ENCODE measurements at regions not wholly inside any gene's neighbourhood (a gene's known extent, or its start where the extent isn't known, plus 50 kb on each side); places are given as distances from the start of the nearest gene placed in this dataset.
A peak's percentile ranks its signal among the peaks of the same experiment; 100 is the strongest.

GRCh38 chr13:44063881-44064280, 184.2 kb downstream of the LACC1 start:
- Histone ChIP-seq H3K27me3 (ENCODE audit: control insufficient read depth, insufficient read depth, low read length) (peaks cover 2% of the 10 kb centered on the region), H2AFZ (ENCODE audit: low read length) (no peak overlapping the region), H3K4me2 (ENCODE audit: extremely low read depth, insufficient read depth, low read length) (no peak overlapping the region), H3K79me2 (ENCODE audit: control insufficient read depth, insufficient read depth, low read length) (no peaks in the 10 kb centered on the region), H3K36me3 (ENCODE audit: control insufficient read depth, insufficient read depth, low read length) (no peaks in the 10 kb centered on the region), H3K4me1 (ENCODE audit: control insufficient read depth, extremely low read depth, insufficient read depth, low read length) (peaks cover 5% of the 10 kb centered on the region), H3K27ac (ENCODE audit: insufficient read depth, low read length) (no peak overlapping the region), H4K20me1 (ENCODE audit: control insufficient read depth, extremely low read depth, insufficient read depth, low read length) (no peaks in the 10 kb centered on the region), H3K9ac (ENCODE audit: insufficient read depth, low read length) (no peak overlapping the region), H3K9me3 (ENCODE audit: control insufficient read depth, insufficient read depth, low read depth, low read length) (no peaks in the 10 kb centered on the region), H3K4me3 (replicated peaks in 1 of 4; ENCODE audit: control extremely low read depth in 1 of 4, insufficient read depth in 1 of 4, low read depth in 3 of 4, low read length in 4 of 4) (no peak overlapping the region)
- no peak for DNase-seq (ENCODE audit: low read depth in 2 of 2)
- no peak for TF ChIP-seq EZH2 (IDR thresholded peaks at IDR 0.05; ENCODE audit: low read length, missing control alignments)

GRCh38 chr13:44064357-44064756, 184.7 kb downstream of the LACC1 start:
- H4K20me1 ChIP-seq (ENCODE audit: control insufficient read depth, extremely low read depth, insufficient read depth, low read length): no peaks in the 10 kb centered on the region
- H3K9ac ChIP-seq (ENCODE audit: insufficient read depth, low read length): no peak overlapping the region
- H3K4me3 ChIP-seq (replicated peaks in 1 of 4; ENCODE audit: control extremely low read depth in 1 of 4, insufficient read depth in 1 of 4, low read depth in 3 of 4, low read length in 4 of 4): no peak overlapping the region
- H2AFZ ChIP-seq (ENCODE audit: low read length): no peak overlapping the region
- no peaks in the 10 kb centered on the region for H3K36me3 ChIP-seq (ENCODE audit: control insufficient read depth, insufficient read depth, low read length)
- TF ChIP-seq EZH2 (IDR thresholded peaks at IDR 0.05; ENCODE audit: low read length, missing control alignments): no peak
- no peak for TF ChIP-seq CTCF (conservative IDR thresholded peaks at IDR 0.05 in 1 of 2, IDR thresholded peaks at IDR 0.05 in 1 of 2; ENCODE audit: low read depth in 1 of 2, low read length in 2 of 2)
- no peak for DNase-seq (ENCODE audit: low read depth in 2 of 2)
- peaks cover under 1% of the 10 kb centered on the region for H3K27me3 ChIP-seq (ENCODE audit: control insufficient read depth, insufficient read depth, low read length)
- no peak overlapping the region for H3K4me2 ChIP-seq (ENCODE audit: extremely low read depth, insufficient read depth, low read length)
- no peaks in the 10 kb centered on the region for H3K9me3 ChIP-seq (ENCODE audit: control insufficient read depth, insufficient read depth, low read depth, low read length)
- no peaks in the 10 kb centered on the region for H3K79me2 ChIP-seq (ENCODE audit: control insufficient read depth, insufficient read depth, low read length)
- no peak overlapping the region for H3K27ac ChIP-seq (ENCODE audit: insufficient read depth, low read length)
- peaks cover 7% of the 10 kb centered on the region for H3K4me1 ChIP-seq (ENCODE audit: control insufficient read depth, extremely low read depth, insufficient read depth, low read length)

GRCh38 chr13:44068169-44068568, 188.5 kb downstream of the LACC1 start:
- Histone ChIP-seq H3K9me3 (ENCODE audit: control insufficient read depth, insufficient read depth, low read depth, low read length) (no peaks in the 10 kb centered on the region), H3K27ac (ENCODE audit: insufficient read depth, low read length) (peak overlapping the region; percentile 61), H3K4me1 (ENCODE audit: control insufficient read depth, extremely low read depth, insufficient read depth, low read length) (peaks cover 7% of the 10 kb centered on the region), H3K4me3 (replicated peaks in 1 of 4; ENCODE audit: control extremely low read depth in 1 of 4, insufficient read depth in 1 of 4, low read depth in 3 of 4, low read length in 4 of 4) (no peak overlapping the region), H3K36me3 (ENCODE audit: control insufficient read depth, insufficient read depth, low read length) (no peaks in the 10 kb centered on the region), H3K27me3 (ENCODE audit: control insufficient read depth, insufficient read depth, low read length) (no peaks in the 10 kb centered on the region), H4K20me1 (ENCODE audit: control insufficient read depth, extremely low read depth, insufficient read depth, low read length) (no peaks in the 10 kb centered on the region), H3K79me2 (ENCODE audit: control insufficient read depth, insufficient read depth, low read length) (no peaks in the 10 kb centered on the region), H3K9ac (ENCODE audit: insufficient read depth, low read length) (no peak overlapping the region), H2AFZ (ENCODE audit: low read length) (peak overlapping the region; percentile 5), H3K4me2 (ENCODE audit: extremely low read depth, insufficient read depth, low read length) (peak overlapping the region; percentile 71)
- TF ChIP-seq CTCF (conservative IDR thresholded peaks at IDR 0.05 in 1 of 2, IDR thresholded peaks at IDR 0.05 in 1 of 2; ENCODE audit: low read depth in 1 of 2, low read length in 2 of 2) (no peak), EZH2 (IDR thresholded peaks at IDR 0.05; ENCODE audit: low read length, missing control alignments) (no peak)
- peak; percentile 17 to 89 for DNase-seq (ENCODE audit: low read depth in 2 of 2)

Data from fibroblast of lung (primary cell).